B cell (primary cell): ENCODE measurements at regions not wholly inside any gene's neighbourhood (a gene's known extent, or its start where the extent isn't known, plus 50 kb on each side); places are given as distances from the start of the nearest gene placed in this dataset.

Source experiments
- ATAC-seq: fragments of 200-7000 bp; cut with Tn5 transposase; one replicate; pipeline ENCODE4 v1.10.0; 2021; ENCODE audit warnings: low read depth, mild to moderate bottlenecking, moderate number of reproducible peaks, moderate library complexity
- CTCF ChIA-PET: fragments of 350-600 bp; sonication (Branson Sonifier 250); formaldehyde crosslinking; loops from one replicate; lab custom pipeline; 2021; ENCODE audit warnings: antibody characterized with exemption, inconsistent platforms; lab: Charles Lee
- POLR2A ChIA-PET: fragments of 350-600 bp; sonication (Branson Sonifier 250); formaldehyde crosslinking; loops from one replicate; lab custom pipeline; 2021; ENCODE audit warnings: antibody characterized with exemption; lab: Charles Lee
- DNase-seq: peaks from one replicate; pipeline ENCODE4 v3.0.0; 2013
- H2AFZ ChIP-seq: 2 replicates; pipeline ENCODE4 v1.6.1; 2012; ENCODE audit warnings: mild to moderate bottlenecking, low read depth, low read length; ENCODE audit not compliant: insufficient read depth, poor library complexity, severe bottlenecking
- H3K27ac ChIP-seq, 2 donors: 1 replicate in 1 of 2; 2 replicates in 1 of 2; pipeline ENCODE4 v1.5.1; 2012 to 2013; ENCODE audit warnings: low read length in 2 of 2, mild to moderate bottlenecking in 2 of 2, moderate library complexity in 1 of 2
- H3K27me3 ChIP-seq, 4 experiments: fragments of 200-600 bp in 1 of 4; sonication (generic) in 1 of 4; replicated peaks in 1 of 4; 1 replicate in 2 of 4; 2 replicates in 2 of 4; pipeline versions ENCODE4 v1.6.1 to v1.7.0; 2013 to 2016; ENCODE audit warnings: low read length in 3 of 4, mild to moderate bottlenecking in 2 of 4, mixed read lengths in 1 of 4, moderate library complexity in 1 of 4; ENCODE audit not compliant: insufficient read depth in 4 of 4, control insufficient read depth in 3 of 4; ENCODE audit errors: control extremely low read depth in 1 of 4
- H3K36me3 ChIP-seq, 2 experiments: replicated peaks in 1 of 2; 1 replicate in 1 of 2; 2 replicates in 1 of 2; pipeline versions ENCODE4 v1.6.1 to v1.7.1; 2013; ENCODE audit warnings: low read length in 1 of 2; ENCODE audit not compliant: insufficient read depth in 2 of 2, control insufficient read depth in 1 of 2; ENCODE audit errors: control extremely low read depth in 1 of 2, extremely low read depth in 1 of 2
- H3K4me1 ChIP-seq, 2 donors: fragments of 200-600 bp in 1 of 2; sonication (generic) in 1 of 2; 1 replicate in 1 of 2; 2 replicates in 1 of 2; pipeline versions ENCODE4 v1.5.1 to v1.6.1; 2013 to 2017; ENCODE audit warnings: low read length in 2 of 2; ENCODE audit not compliant: control insufficient read depth in 2 of 2, insufficient read depth in 2 of 2
- H3K4me2 ChIP-seq: replicated peaks from 2 replicates; pipeline ENCODE3; 2012; ENCODE audit warnings: mild to moderate bottlenecking, low read depth, low read length; ENCODE audit not compliant: poor library complexity, severe bottlenecking
- H3K4me3 ChIP-seq, 5 experiments: fragments of 200-600 bp in 1 of 5; sonication (generic) in 1 of 5; 1 replicate in 3 of 5; 2 replicates in 2 of 5; pipeline versions ENCODE4 v1.5.1 to v1.7.0; 2011 to 2016; ENCODE audit warnings: low read length in 4 of 5, mild to moderate bottlenecking in 4 of 5, low read depth in 2 of 5, control low read depth in 1 of 5, moderate library complexity in 1 of 5; ENCODE audit not compliant: insufficient read depth in 1 of 5; ENCODE audit errors: control extremely low read depth in 1 of 5, extremely low read depth in 1 of 5
- H3K79me2 ChIP-seq: fragments of 200-600 bp; sonication (generic); one replicate; pipeline ENCODE4 v1.6.0; 2016; ENCODE audit warnings: low read length; ENCODE audit not compliant: control insufficient read depth, insufficient read depth
- H3K9ac ChIP-seq: fragments of 200-600 bp; sonication (generic); 2 replicates; pipeline ENCODE4 v1.6.1; 2017; ENCODE audit warnings: mild to moderate bottlenecking, low read length, moderate library complexity
- H3K9me3 ChIP-seq, 3 donors: one replicate each; pipeline versions ENCODE4 v1.6.1 to v1.7.1; 2013; ENCODE audit warnings: low read length in 2 of 3; ENCODE audit not compliant: control insufficient read depth in 2 of 3, insufficient read depth in 1 of 3; ENCODE audit errors: control extremely low read depth in 1 of 3
- H4K20me1 ChIP-seq: 2 replicates; pipeline ENCODE4 v1.6.0; 2012; ENCODE audit warnings: mild to moderate bottlenecking, low read length; ENCODE audit not compliant: insufficient read depth, control insufficient read depth, poor library complexity, severe bottlenecking
- H3K27ac Mint-ChIP-seq: one replicate; pipeline ENCODE4 v1.8.0; 2021; ENCODE audit warnings: mixed read lengths
- H3K27me3 Mint-ChIP-seq: one replicate; pipeline ENCODE4 v1.8.0; 2021; ENCODE audit warnings: mixed read lengths
- H3K4me1 Mint-ChIP-seq: one replicate; pipeline ENCODE4 v1.8.0; 2021; ENCODE audit warnings: mixed read lengths
- H3K4me3 Mint-ChIP-seq: one replicate; pipeline ENCODE4 v1.8.0; 2021; ENCODE audit warnings: mixed read lengths
- H3K9me3 Mint-ChIP-seq: one replicate; pipeline ENCODE4 v1.8.0; 2022; ENCODE audit warnings: mixed read lengths; ENCODE audit not compliant: insufficient read depth
- EZH2 ChIP-seq: IDR thresholded peaks from 2 replicates; pipeline ENCODE4 v1.6.1; 2012; ENCODE audit warnings: borderline replicate concordance, low read depth, mild to moderate bottlenecking, moderate library complexity, low read length; ENCODE audit not compliant: insufficient read depth, poor library complexity, severe bottlenecking
- WGBS: methylation state at CpG from one replicate; pipeline ENCODE4 v1.1.5; 2013; ENCODE audit warnings: missing lambda C conversion rate; ENCODE audit not compliant: insufficient coverage; 5-methylcytosine and 5-hydroxymethylcytosine counted together
- intact Hi-C: fragments of 100-400 bp; cut with micrococcal nuclease; formaldehyde crosslinking; loops from one replicate; pipeline ENCODE4 v1.10.0; 2022
- TF ChIP-seq, protein P1 (sequence below): fragments of 200-600 bp; IDR thresholded peaks from one replicate; pipeline ENCODE4 v1.8.0; 2022; ENCODE audit warnings: antibody characterized with exemption, mild to moderate bottlenecking

GRCh38 chr5:145233461-145233860 is 601.7 kb downstream of the PRELID2 start:
- Histone ChIP-seq H3K27me3 (no peaks in the 10 kb centered on the region), H3K4me3 (no peak overlapping the region), H3K9me3 (no peaks in the 10 kb centered on the region), H4K20me1 (no peaks in the 10 kb centered on the region), H3K9ac (no peak overlapping the region), H3K79me2 (no peaks in the 10 kb centered on the region), H3K36me3 (no peaks in the 10 kb centered on the region), H2AFZ (no peak overlapping the region), H3K4me2 (no peak overlapping the region), H3K4me1 (no peaks in the 10 kb centered on the region), H3K27ac (no peak overlapping the region)
- no CpG with 5 or more reads among the region's 3 CpGs for WGBS
- CTCF ChIA-PET, result no interaction called here
- intact Hi-C loops, result no loop called here
- H3K27me3 Mint-ChIP-seq, result no peaks in the 10 kb centered on the region
- ATAC-seq, result no peak
- H3K9me3 Mint-ChIP-seq, result no peaks in the 10 kb centered on the region
- no peak for DNase-seq
- POLR2A ChIA-PET, result no interaction called here
- H3K4me1 Mint-ChIP-seq, result no peaks in the 10 kb centered on the region
- H3K4me3 Mint-ChIP-seq, result no peak overlapping the region
- TF ChIP-seq, protein P1, sequence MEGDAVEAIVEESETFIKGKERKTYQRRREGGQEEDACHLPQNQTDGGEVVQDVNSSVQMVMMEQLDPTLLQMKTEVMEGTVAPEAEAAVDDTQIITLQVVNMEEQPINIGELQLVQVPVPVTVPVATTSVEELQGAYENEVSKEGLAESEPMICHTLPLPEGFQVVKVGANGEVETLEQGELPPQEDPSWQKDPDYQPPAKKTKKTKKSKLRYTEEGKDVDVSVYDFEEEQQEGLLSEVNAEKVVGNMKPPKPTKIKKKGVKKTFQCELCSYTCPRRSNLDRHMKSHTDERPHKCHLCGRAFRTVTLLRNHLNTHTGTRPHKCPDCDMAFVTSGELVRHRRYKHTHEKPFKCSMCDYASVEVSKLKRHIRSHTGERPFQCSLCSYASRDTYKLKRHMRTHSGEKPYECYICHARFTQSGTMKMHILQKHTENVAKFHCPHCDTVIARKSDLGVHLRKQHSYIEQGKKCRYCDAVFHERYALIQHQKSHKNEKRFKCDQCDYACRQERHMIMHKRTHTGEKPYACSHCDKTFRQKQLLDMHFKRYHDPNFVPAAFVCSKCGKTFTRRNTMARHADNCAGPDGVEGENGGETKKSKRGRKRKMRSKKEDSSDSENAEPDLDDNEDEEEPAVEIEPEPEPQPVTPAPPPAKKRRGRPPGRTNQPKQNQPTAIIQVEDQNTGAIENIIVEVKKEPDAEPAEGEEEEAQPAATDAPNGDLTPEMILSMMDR, result no peak
- TF ChIP-seq EZH2, result no peak
- H3K27ac Mint-ChIP-seq, result no peak overlapping the region

GRCh38 chr5:145230781-145231180 is 604.4 kb downstream of the PRELID2 start:
- ChIA-PET CTCF (interaction anchor here (0.9 kb wide), 1 partner anchor 8 kb away, joined by 3 read pairs; no protein-coding TSS in a partner anchor), POLR2A (no interaction called here)
- H3K9me3 ChIP-seq, result no peaks in the 10 kb centered on the region
- H3K36me3 ChIP-seq, result no peaks in the 10 kb centered on the region
- H3K4me1 ChIP-seq, result no peaks in the 10 kb centered on the region
- ATAC-seq, result no peak
- H3K9ac ChIP-seq, result no peak overlapping the region
- intact Hi-C loops, result no loop called here
- Mint-ChIP-seq H3K27ac (no peak overlapping the region), H3K27me3 (no peaks in the 10 kb centered on the region), H3K4me1 (no peaks in the 10 kb centered on the region), H3K9me3 (no peaks in the 10 kb centered on the region), H3K4me3 (no peak overlapping the region)
- H2AFZ ChIP-seq, result no peak overlapping the region
- no peak overlapping the region for H3K4me3 ChIP-seq
- no peaks in the 10 kb centered on the region for H3K79me2 ChIP-seq
- H3K27ac ChIP-seq, result no peak overlapping the region
- no CpG with 5 or more reads among the region's 2 CpGs for WGBS
- no peak for DNase-seq
- no peaks in the 10 kb centered on the region for H4K20me1 ChIP-seq
- TF ChIP-seq EZH2, result no peak
- TF ChIP-seq, protein P1, result no peak
- no peaks in the 10 kb centered on the region for H3K27me3 ChIP-seq
- H3K4me2 ChIP-seq, result no peak overlapping the region
